ENCODE measurements at regions not wholly inside any gene's neighbourhood (a gene's known extent, or its start where the extent isn't known, plus 50 kb on each side); places are given as distances from the start of the nearest gene placed in this dataset.
"Not testable (repeated sequence)": the region's sequence is repeated elsewhere in the genome, so short reads cannot be mapped to it uniquely, and the experiment has no call there.

GRCh38 chr3:185306286-185306685 lies 52.4 kb upstream of the EHHADH start:
- peak; percentile 45 for FAIRE-seq
- DNase-seq (ENCODE audit: insufficient read length, low spot score), result not testable (repeated sequence)

DNA sequence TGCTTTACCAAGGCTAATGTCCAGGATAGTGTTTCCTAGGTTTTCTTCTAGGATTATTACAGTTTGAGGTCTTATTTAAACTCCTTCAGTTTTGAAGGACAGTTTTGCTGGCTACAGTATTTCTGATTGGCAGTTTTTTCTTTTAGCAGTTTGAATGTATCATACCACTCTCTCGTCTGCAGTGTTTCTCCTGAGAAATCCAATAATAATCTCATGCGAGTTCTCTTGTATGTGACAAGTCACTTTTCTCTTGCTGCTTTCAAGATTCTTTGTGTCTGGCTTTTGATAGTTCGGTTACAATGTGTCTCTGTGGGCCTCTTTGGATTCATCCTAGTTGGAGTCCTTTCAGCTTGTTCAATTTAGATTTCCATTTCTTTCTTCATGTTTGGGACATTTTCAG lies 53.0 kb upstream of the EHHADH start:
- TF ChIP-seq POLR2A (IDR thresholded peaks at IDR 0.05; ENCODE audit: low read depth, low read length), result no peak

GRCh38 chr3:185308126-185308754 lies 54.4 kb upstream of the EHHADH start:
- FAIRE-seq (peak; percentile 90), DNase-seq (ENCODE audit: insufficient read length, low spot score) (peak; percentile 28)
- TF ChIP-seq POLR2A (IDR thresholded peaks at IDR 0.05; ENCODE audit: low read depth, low read length), result no peak

More for the DNA sequence above, 53.0 kb upstream of the EHHADH start:
- FAIRE-seq (no peak), DNase-seq (ENCODE audit: insufficient read length, low spot score) (no peak)

- FAIRE-seq, result no peak
- TF ChIP-seq POLR2A (IDR thresholded peaks at IDR 0.05; ENCODE audit: low read depth, low read length), result no peak
- no peak for DNase-seq (ENCODE audit: insufficient read length, low spot score)
Measured at GRCh38 chr3:185309302-185309701, 53.6 kb upstream of the MAP3K13 start.

DNA sequence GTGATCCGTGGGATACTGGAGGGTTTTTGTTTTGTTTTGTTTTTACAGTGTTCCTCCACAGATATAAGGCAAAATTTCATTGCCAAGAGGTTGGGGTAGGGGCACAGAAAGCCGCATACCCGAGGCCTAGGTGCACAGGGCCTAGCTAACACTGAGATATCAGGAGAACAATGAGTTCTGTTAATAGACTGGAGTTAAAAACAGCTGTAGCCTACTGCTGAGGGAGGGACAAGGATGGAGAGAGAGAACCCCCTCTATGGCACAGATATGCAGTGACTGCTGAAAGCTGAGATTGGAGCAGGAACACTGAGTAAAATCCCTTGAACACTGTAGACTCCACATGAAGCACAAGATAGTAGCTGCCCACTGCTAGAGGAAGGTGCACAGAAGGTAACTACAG lies 53.1 kb upstream of the MAP3K13 start:
- DNase-seq (ENCODE audit: insufficient read length, low spot score) (no peak), FAIRE-seq (no peak)
- TF ChIP-seq POLR2A (IDR thresholded peaks at IDR 0.05; ENCODE audit: low read depth, low read length), result no peak

GRCh38 chr3:185311991-185312390 lies 50.9 kb upstream of the MAP3K13 start:
- FAIRE-seq, result no peak
- no peak for DNase-seq (ENCODE audit: insufficient read length, low spot score)
- TF ChIP-seq POLR2A (IDR thresholded peaks at IDR 0.05; ENCODE audit: low read depth, low read length), result no peak

Data from H54 (cell line).